ENCODE measurements at regions not wholly inside any gene's neighbourhood (a gene's known extent, or its start where the extent isn't known, plus 50 kb on each side); places are given as distances from the start of the nearest gene placed in this dataset.

DNA sequence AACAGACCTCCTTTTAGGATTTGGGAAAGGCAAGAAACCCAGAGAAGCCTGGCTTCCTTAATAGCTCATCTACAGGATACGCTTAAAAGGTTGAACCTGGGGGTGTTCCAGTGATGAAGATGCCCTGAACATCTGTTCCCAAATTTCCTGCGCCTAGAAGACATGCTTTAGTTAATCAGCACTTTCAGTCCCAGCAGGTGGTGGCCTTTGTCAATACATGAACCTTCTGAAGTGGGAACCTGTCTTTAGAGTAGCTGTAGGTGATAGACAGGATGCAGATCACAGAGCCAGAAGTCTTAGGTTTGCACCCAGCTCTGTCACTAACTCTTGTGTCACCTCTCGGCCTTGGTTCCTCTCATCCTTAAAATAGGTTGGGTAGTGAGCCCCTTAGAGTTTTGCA lies 149.7 kb upstream of the SYNPR start:
- Histone ChIP-seq H3K4me3 (ENCODE audit: low read depth, low read length, poor library complexity, severe bottlenecking) (no peak overlapping the region), H3K79me2 (ENCODE audit: insufficient read depth, low read length) (no peaks in the 10 kb centered on the region), H3K4me1 (ENCODE audit: insufficient read depth, low read length, severe bottlenecking) (no peaks in the 10 kb centered on the region), H3K27ac (ENCODE audit: low read depth, low read length, poor library complexity, severe bottlenecking) (no peak overlapping the region), H2AFZ (ENCODE audit: low read length) (no peak overlapping the region), H3K9me2 (ENCODE audit: low read depth, low read length) (no peaks in the 10 kb centered on the region), H3K9ac (ENCODE audit: low read length) (no peak overlapping the region), H3K36me3 (ENCODE audit: insufficient read depth, low read length) (no peaks in the 10 kb centered on the region), H3K9me3 (ENCODE audit: low read length) (no peaks in the 10 kb centered on the region), H4K20me1 (ENCODE audit: insufficient read depth, low read length) (no peaks in the 10 kb centered on the region), H3K4me2 (ENCODE audit: low read length) (no peak overlapping the region), H3F3A (ENCODE audit: insufficient read depth, low read length) (no peaks in the 10 kb centered on the region), H3K27me3 (ENCODE audit: insufficient read depth, low read length) (no peaks in the 10 kb centered on the region)
- TF ChIP-seq EZH2 (IDR thresholded peaks at IDR 0.05; ENCODE audit: borderline replicate concordance, low read length) (no peak), CTCF (IDR thresholded peaks at IDR 0.05; ENCODE audit: low read length) (no peak)

DNA sequence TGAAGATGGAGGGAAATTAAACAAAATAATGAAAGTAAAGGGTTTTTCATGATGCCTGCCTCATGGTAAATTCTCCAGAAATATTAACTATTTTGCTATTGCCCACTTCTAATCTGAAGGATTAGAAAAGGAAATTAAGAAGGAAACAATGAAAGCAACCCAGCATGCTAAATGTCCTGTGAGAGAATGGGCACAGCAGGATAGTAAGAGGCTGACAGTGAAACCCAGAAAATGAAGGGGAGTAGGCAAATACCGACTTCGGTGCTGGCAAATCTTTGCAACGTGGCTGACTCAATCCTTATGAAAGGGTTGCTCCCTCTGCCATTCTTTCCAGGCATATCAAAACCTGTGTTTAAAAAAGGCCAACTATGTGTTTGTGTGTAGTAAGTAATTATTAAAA lies 147.5 kb upstream of the SYNPR start:
- Histone ChIP-seq H3K9me2 (ENCODE audit: low read depth, low read length) (no peaks in the 10 kb centered on the region), H3K9me3 (ENCODE audit: low read length) (no peaks in the 10 kb centered on the region), H3K36me3 (ENCODE audit: insufficient read depth, low read length) (no peaks in the 10 kb centered on the region), H2AFZ (ENCODE audit: low read length) (no peak overlapping the region), H3F3A (ENCODE audit: insufficient read depth, low read length) (no peaks in the 10 kb centered on the region), H3K4me1 (ENCODE audit: insufficient read depth, low read length, severe bottlenecking) (no peaks in the 10 kb centered on the region), H3K9ac (ENCODE audit: low read length) (no peak overlapping the region), H3K27me3 (ENCODE audit: insufficient read depth, low read length) (no peaks in the 10 kb centered on the region), H3K4me3 (ENCODE audit: low read depth, low read length, poor library complexity, severe bottlenecking) (no peak overlapping the region), H4K20me1 (ENCODE audit: insufficient read depth, low read length) (no peaks in the 10 kb centered on the region), H3K79me2 (ENCODE audit: insufficient read depth, low read length) (no peaks in the 10 kb centered on the region), H3K27ac (ENCODE audit: low read depth, low read length, poor library complexity, severe bottlenecking) (no peak overlapping the region), H3K4me2 (ENCODE audit: low read length) (no peak overlapping the region)
- TF ChIP-seq CTCF (IDR thresholded peaks at IDR 0.05; ENCODE audit: low read length) (no peak), EZH2 (IDR thresholded peaks at IDR 0.05; ENCODE audit: borderline replicate concordance, low read length) (no peak)

- H3K4me3 ChIP-seq (ENCODE audit: low read depth, low read length, poor library complexity, severe bottlenecking), result no peak overlapping the region
- no peak overlapping the region for H3K27ac ChIP-seq (ENCODE audit: low read depth, low read length, poor library complexity, severe bottlenecking)
- H3K4me1 ChIP-seq (ENCODE audit: insufficient read depth, low read length, severe bottlenecking), result no peaks in the 10 kb centered on the region
- H3K9me2 ChIP-seq (ENCODE audit: low read depth, low read length), result no peaks in the 10 kb centered on the region
- no peak overlapping the region for H3K9ac ChIP-seq (ENCODE audit: low read length)
- H3K4me2 ChIP-seq (ENCODE audit: low read length), result no peak overlapping the region
- no peaks in the 10 kb centered on the region for H3K27me3 ChIP-seq (ENCODE audit: insufficient read depth, low read length)
- H3K9me3 ChIP-seq (ENCODE audit: low read length), result no peaks in the 10 kb centered on the region
- H4K20me1 ChIP-seq (ENCODE audit: insufficient read depth, low read length), result no peaks in the 10 kb centered on the region
- no peak overlapping the region for H2AFZ ChIP-seq (ENCODE audit: low read length)
- no peaks in the 10 kb centered on the region for H3K36me3 ChIP-seq (ENCODE audit: insufficient read depth, low read length)
- no peaks in the 10 kb centered on the region for H3K79me2 ChIP-seq (ENCODE audit: insufficient read depth, low read length)
- no peaks in the 10 kb centered on the region for H3F3A ChIP-seq (ENCODE audit: insufficient read depth, low read length)
- no peak for TF ChIP-seq EZH2 (IDR thresholded peaks at IDR 0.05; ENCODE audit: borderline replicate concordance, low read length)
- no peak for TF ChIP-seq CTCF (IDR thresholded peaks at IDR 0.05; ENCODE audit: low read length)
These were observed 145.5 kb upstream of the SYNPR start for GRCh38 chr3:63132461-63133250.
